ENCODE measurements at regions not wholly inside any gene's neighbourhood (a gene's known extent, or its start where the extent isn't known, plus 50 kb on each side); places are given as distances from the start of the nearest gene placed in this dataset.

- TF ChIP-seq CTCF (conservative IDR thresholded peaks at IDR 0.05; ENCODE audit: control insufficient read depth, insufficient read depth, low read depth, low read length), result no peak
- H3K4me3 ChIP-seq (ENCODE audit: control insufficient read depth, low read depth, low read length), result no peak overlapping the region
- DNase-seq (ENCODE audit: low read depth), result no peak
These were observed 204.8 kb downstream of the ABHD5 start for GRCh38 chr3:43895573-43895972.

GRCh38 chr3:43902415-43902814 is 211.7 kb downstream of the ABHD5 start:
- DNase-seq (ENCODE audit: low read depth), result peak; percentile 34
- H3K4me3 ChIP-seq (ENCODE audit: control insufficient read depth, low read depth, low read length), result no peak overlapping the region
- no peak for TF ChIP-seq CTCF (conservative IDR thresholded peaks at IDR 0.05; ENCODE audit: control insufficient read depth, insufficient read depth, low read depth, low read length)

- peak; percentile 22 for DNase-seq (ENCODE audit: low read depth)
- no peak overlapping the region for H3K4me3 ChIP-seq (ENCODE audit: control insufficient read depth, low read depth, low read length)
- no peak for TF ChIP-seq CTCF (conservative IDR thresholded peaks at IDR 0.05; ENCODE audit: control insufficient read depth, insufficient read depth, low read depth, low read length)
These were observed 214.4 kb downstream of the ABHD5 start for GRCh38 chr3:43905157-43905556.

GRCh38 chr3:43906849-43907507 is 216.2 kb downstream of the ABHD5 start:
- TF ChIP-seq CTCF (conservative IDR thresholded peaks at IDR 0.05; ENCODE audit: control insufficient read depth, insufficient read depth, low read depth, low read length), result no peak
- H3K4me3 ChIP-seq (ENCODE audit: control insufficient read depth, low read depth, low read length), result no peak overlapping the region
- DNase-seq (ENCODE audit: low read depth), result no peak

- TF ChIP-seq CTCF (conservative IDR thresholded peaks at IDR 0.05; ENCODE audit: control insufficient read depth, insufficient read depth, low read depth, low read length), result no peak
- H3K4me3 ChIP-seq (ENCODE audit: control insufficient read depth, low read depth, low read length), result no peak overlapping the region
- DNase-seq (ENCODE audit: low read depth), result no peak
These were observed 216.7 kb downstream of the ABHD5 start for GRCh38 chr3:43907508-43907858.

- no peak for TF ChIP-seq CTCF (conservative IDR thresholded peaks at IDR 0.05; ENCODE audit: control insufficient read depth, insufficient read depth, low read depth, low read length)
- no peak for DNase-seq (ENCODE audit: low read depth)
- H3K4me3 ChIP-seq (ENCODE audit: control insufficient read depth, low read depth, low read length), result no peak overlapping the region
These were observed 217.7 kb downstream of the ABHD5 start for GRCh38 chr3:43908456-43908855.

GRCh38 chr3:43909149-43909548 is 218.4 kb downstream of the ABHD5 start:
- no peak overlapping the region for H3K4me3 ChIP-seq (ENCODE audit: control insufficient read depth, low read depth, low read length)
- peak; percentile 12 for DNase-seq (ENCODE audit: low read depth)
- TF ChIP-seq CTCF (conservative IDR thresholded peaks at IDR 0.05; ENCODE audit: control insufficient read depth, insufficient read depth, low read depth, low read length), result no peak
